WTC11 (cell line): ENCODE measurements at regions not wholly inside any gene's neighbourhood (a gene's known extent, or its start where the extent isn't known, plus 50 kb on each side); places are given as distances from the start of the nearest gene placed in this dataset.

Source experiments
- ATAC-seq: fragments of 200-7000 bp; cut with Tn5 transposase; 2 replicates; pipeline ENCODE4 v1.10.0; 2021; ENCODE audit warnings: mild to moderate bottlenecking, moderate library complexity
- CTCF ChIA-PET: fragments of 300-600 bp; sonication (Branson Sonifier 250); formaldehyde crosslinking; loops from one replicate; lab custom pipeline; 2021; ENCODE audit warnings: antibody characterized with exemption; lab: Charles Lee
- POLR2A ChIA-PET: fragments of 350-600 bp; sonication (Branson Sonifier 250); formaldehyde crosslinking; loops from one replicate; lab custom pipeline; 2021; ENCODE audit warnings: antibody characterized with exemption; lab: Charles Lee
- DNase-seq: peaks from one replicate; pipeline ENCODE4 v3.0.0; 2021; ENCODE audit warnings: low spot score
- H3K27ac Mint-ChIP-seq: 2 replicates; pipeline ENCODE4 v1.8.0; 2021; ENCODE audit warnings: mixed read lengths
- H3K27me3 Mint-ChIP-seq: 2 replicates; pipeline ENCODE4 v1.8.0; 2021; ENCODE audit warnings: low read depth, mild to moderate bottlenecking, moderate library complexity, mixed read lengths
- H3K36me3 Mint-ChIP-seq: 2 replicates; pipeline ENCODE4 v1.8.0; 2021; ENCODE audit warnings: mixed read lengths
- H3K4me1 Mint-ChIP-seq: 2 replicates; pipeline ENCODE4 v1.8.0; 2022; ENCODE audit warnings: mixed read lengths
- H3K4me3 Mint-ChIP-seq: 2 replicates; pipeline ENCODE4 v1.8.0; 2021; ENCODE audit warnings: mild to moderate bottlenecking, moderate library complexity, mixed read lengths
- H3K9me3 Mint-ChIP-seq: 2 replicates; pipeline ENCODE4 v1.8.0; 2021; ENCODE audit warnings: mixed read lengths
- ATF1 ChIP-seq: sonication (generic); formaldehyde crosslinking; IDR thresholded peaks from 2 replicates; pipeline ENCODE4 v1.8.1; 2023; ENCODE audit warnings: mild to moderate bottlenecking, moderate library complexity, missing genetic modification reagents
- CREM ChIP-seq: sonication (generic); formaldehyde crosslinking; IDR thresholded peaks from 2 replicates; pipeline ENCODE4 v1.8.1; 2022; ENCODE audit warnings: mild to moderate bottlenecking, missing genetic modification reagents, moderate library complexity
- EMX1 ChIP-seq: fragments of 250-450 bp; sonication (Bioruptor Pico); IDR thresholded peaks from 2 replicates; pipeline ENCODE4 v1.8.0; 2021; ENCODE audit warnings: mild to moderate bottlenecking
- ESRRA ChIP-seq: sonication (generic); formaldehyde crosslinking; IDR thresholded peaks from 2 replicates; pipeline ENCODE4 v1.8.1; 2022; ENCODE audit warnings: mild to moderate bottlenecking, missing genetic modification reagents, borderline replicate concordance
- ETV6 ChIP-seq: sonication (generic); formaldehyde crosslinking; IDR thresholded peaks from 2 replicates; pipeline ENCODE4 v1.8.1; 2022; ENCODE audit warnings: mild to moderate bottlenecking, missing genetic modification reagents
- GABPB1 ChIP-seq: sonication (generic); formaldehyde crosslinking; IDR thresholded peaks from 2 replicates; pipeline ENCODE4 v1.8.1; 2023; ENCODE audit warnings: mild to moderate bottlenecking, missing genetic modification reagents
- IRF2 ChIP-seq: sonication (generic); formaldehyde crosslinking; IDR thresholded peaks from 2 replicates; pipeline ENCODE4 v1.8.0; 2022; ENCODE audit warnings: low read depth, missing genetic modification reagents, borderline replicate concordance
- SMAD4 ChIP-seq: sonication (generic); formaldehyde crosslinking; IDR thresholded peaks from 2 replicates; pipeline ENCODE4 v1.8.0; 2022; ENCODE audit warnings: mild to moderate bottlenecking, missing genetic modification reagents
- SOX15 ChIP-seq: fragments of 250-450 bp; sonication (Bioruptor Pico); IDR thresholded peaks from 2 replicates; pipeline ENCODE4 v1.9.0; 2021; ENCODE audit warnings: mild to moderate bottlenecking
- TP53 ChIP-seq: sonication (generic); formaldehyde crosslinking; IDR thresholded peaks from 2 replicates; pipeline ENCODE4 v1.8.1; 2023; ENCODE audit warnings: mild to moderate bottlenecking, missing genetic modification reagents
- ZBTB21 ChIP-seq: sonication (generic); formaldehyde crosslinking; IDR thresholded peaks from 2 replicates; pipeline ENCODE4 v1.8.1; 2023; ENCODE audit warnings: mild to moderate bottlenecking, missing genetic modification reagents, borderline replicate concordance
- ZNF138 ChIP-seq: sonication (generic); formaldehyde crosslinking; conservative IDR thresholded peaks from 2 replicates; pipeline ENCODE4 v1.8.1; 2022; ENCODE audit warnings: mild to moderate bottlenecking, moderate library complexity, missing genetic modification reagents
- TF ChIP-seq, protein P1 (sequence below): sonication (generic); formaldehyde crosslinking; IDR thresholded peaks from 2 replicates; pipeline ENCODE4 v1.8.1; 2022; ENCODE audit warnings: mild to moderate bottlenecking, missing genetic modification reagents, moderate library complexity, borderline replicate concordance
- TF ChIP-seq, protein P2 (sequence below): sonication (generic); formaldehyde crosslinking; IDR thresholded peaks from 2 replicates; pipeline ENCODE4 v1.8.0; 2023; ENCODE audit warnings: missing genetic modification reagents, mild to moderate bottlenecking, borderline replicate concordance
- TF ChIP-seq, protein P3 (sequence below): sonication (generic); formaldehyde crosslinking; IDR thresholded peaks from 2 replicates; pipeline ENCODE4 v1.8.1; 2022; ENCODE audit warnings: low read depth, missing genetic modification reagents, borderline replicate concordance
- TF ChIP-seq, protein P4 (sequence below): sonication (generic); formaldehyde crosslinking; IDR thresholded peaks from 2 replicates; pipeline ENCODE4 v1.8.0; 2022; ENCODE audit warnings: missing genetic modification reagents

DNA sequence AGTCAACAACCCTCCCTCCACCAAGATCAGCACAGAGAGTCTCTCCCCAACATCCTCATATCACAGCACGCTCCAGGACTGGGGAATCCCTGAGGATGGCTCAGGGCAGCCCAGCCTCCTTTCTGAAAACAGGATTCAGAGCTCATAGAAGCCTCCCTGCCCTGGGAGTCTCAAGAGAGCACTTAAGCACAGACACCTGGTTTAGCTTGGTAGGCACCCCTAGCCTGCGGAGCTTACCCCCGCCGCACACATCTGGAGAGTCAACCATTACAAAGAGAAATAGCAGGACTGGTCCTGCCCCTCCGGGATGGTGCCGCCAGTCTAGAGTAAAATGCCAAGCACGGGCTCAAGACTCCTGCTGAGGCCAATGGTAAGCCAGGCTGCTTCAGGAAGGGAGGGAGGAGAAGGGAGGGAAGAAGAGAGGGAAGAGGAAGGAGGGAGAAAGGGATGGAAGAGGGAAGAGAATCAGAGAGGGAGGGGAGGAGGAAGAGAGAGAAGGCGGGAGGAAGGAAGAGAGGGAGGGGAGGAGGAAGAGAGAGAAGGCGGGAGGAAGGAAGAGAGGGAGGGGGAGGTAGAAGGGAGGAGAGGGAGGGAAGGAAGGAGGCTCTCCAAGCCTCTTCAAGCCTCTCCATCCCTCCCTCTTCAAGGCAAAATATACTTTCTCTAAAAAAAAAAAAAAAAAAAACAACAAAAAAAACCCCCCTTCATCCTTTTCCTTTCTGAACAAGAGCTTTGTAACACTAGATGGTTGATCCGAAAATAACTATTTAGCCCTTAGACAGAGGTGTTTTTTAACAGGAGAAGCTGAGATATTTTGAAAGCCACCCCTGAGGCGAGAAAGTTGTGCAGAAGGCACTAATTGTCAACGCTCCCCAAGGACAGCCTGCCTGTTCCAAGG is 278.6 kb upstream of the TLE3 start:
- ChIA-PET CTCF (interaction anchor here (0.5 to 3.5 kb wide), 11 partner anchors 13 to 1116 kb away, joined by 3 to 14 read pairs (median 3); no protein-coding TSS in a partner anchor), POLR2A (interaction anchor here (0.6 to 0.9 kb wide), 3 partner anchors 76 to 329 kb away, joined by 3 to 5 read pairs (median 3); no protein-coding TSS in a partner anchor)
- Mint-ChIP-seq H3K27me3 (peaks cover 7% of the 10 kb centered on the region; the same call in 1 of the 2 replicates), H3K9me3 (peaks cover 12% of the 10 kb centered on the region; the same call in 1 of the 2 replicates), H3K27ac (no peak overlapping the region), H3K36me3 (no peaks in the 10 kb centered on the region), H3K4me3 (peak overlapping the region; percentile 80), H3K4me1 (peaks cover 34% of the 10 kb centered on the region)
- no peak for DNase-seq
- peak; percentile 52 for ATAC-seq
- peak; percentile 83 for TF ChIP-seq ETV6 (CRISPR knock-in tag)
- no peak for TF ChIP-seq ZNF138
- TF ChIP-seq ZBTB21 (CRISPR knock-in tag) = no peak

DNA sequence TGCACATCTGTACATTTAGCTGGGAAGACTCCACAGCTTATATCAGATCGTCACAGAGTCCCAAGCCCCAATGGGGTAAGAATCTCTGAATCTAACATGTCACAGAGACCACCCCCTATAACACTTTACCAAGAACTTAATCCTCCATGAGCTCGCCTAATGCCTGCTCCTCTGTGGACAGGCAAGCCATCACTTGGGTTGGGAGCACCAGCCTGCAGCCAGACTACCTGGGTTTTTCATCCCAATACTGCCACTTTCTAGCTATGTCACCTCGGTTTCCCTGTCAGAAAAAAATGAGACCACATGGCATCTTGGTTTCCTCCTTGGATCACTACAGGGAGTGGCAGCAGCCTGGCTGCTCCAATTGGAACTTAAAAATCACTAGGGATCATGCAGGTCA is 277.9 kb upstream of the TLE3 start:
- Mint-ChIP-seq H3K9me3 (peaks cover 12% of the 10 kb centered on the region; the same call in 1 of the 2 replicates), H3K27ac (no peak overlapping the region), H3K27me3 (peaks cover 7% of the 10 kb centered on the region; the same call in 1 of the 2 replicates), H3K4me3 (peak overlapping the region; percentile 80), H3K4me1 (peaks cover 34% of the 10 kb centered on the region), H3K36me3 (no peaks in the 10 kb centered on the region)
- POLR2A ChIA-PET = no interaction called here
- TF ChIP-seq, protein P1, sequence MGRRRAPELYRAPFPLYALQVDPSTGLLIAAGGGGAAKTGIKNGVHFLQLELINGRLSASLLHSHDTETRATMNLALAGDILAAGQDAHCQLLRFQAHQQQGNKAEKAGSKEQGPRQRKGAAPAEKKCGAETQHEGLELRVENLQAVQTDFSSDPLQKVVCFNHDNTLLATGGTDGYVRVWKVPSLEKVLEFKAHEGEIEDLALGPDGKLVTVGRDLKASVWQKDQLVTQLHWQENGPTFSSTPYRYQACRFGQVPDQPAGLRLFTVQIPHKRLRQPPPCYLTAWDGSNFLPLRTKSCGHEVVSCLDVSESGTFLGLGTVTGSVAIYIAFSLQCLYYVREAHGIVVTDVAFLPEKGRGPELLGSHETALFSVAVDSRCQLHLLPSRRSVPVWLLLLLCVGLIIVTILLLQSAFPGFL = no peak
- TF ChIP-seq, protein P2, sequence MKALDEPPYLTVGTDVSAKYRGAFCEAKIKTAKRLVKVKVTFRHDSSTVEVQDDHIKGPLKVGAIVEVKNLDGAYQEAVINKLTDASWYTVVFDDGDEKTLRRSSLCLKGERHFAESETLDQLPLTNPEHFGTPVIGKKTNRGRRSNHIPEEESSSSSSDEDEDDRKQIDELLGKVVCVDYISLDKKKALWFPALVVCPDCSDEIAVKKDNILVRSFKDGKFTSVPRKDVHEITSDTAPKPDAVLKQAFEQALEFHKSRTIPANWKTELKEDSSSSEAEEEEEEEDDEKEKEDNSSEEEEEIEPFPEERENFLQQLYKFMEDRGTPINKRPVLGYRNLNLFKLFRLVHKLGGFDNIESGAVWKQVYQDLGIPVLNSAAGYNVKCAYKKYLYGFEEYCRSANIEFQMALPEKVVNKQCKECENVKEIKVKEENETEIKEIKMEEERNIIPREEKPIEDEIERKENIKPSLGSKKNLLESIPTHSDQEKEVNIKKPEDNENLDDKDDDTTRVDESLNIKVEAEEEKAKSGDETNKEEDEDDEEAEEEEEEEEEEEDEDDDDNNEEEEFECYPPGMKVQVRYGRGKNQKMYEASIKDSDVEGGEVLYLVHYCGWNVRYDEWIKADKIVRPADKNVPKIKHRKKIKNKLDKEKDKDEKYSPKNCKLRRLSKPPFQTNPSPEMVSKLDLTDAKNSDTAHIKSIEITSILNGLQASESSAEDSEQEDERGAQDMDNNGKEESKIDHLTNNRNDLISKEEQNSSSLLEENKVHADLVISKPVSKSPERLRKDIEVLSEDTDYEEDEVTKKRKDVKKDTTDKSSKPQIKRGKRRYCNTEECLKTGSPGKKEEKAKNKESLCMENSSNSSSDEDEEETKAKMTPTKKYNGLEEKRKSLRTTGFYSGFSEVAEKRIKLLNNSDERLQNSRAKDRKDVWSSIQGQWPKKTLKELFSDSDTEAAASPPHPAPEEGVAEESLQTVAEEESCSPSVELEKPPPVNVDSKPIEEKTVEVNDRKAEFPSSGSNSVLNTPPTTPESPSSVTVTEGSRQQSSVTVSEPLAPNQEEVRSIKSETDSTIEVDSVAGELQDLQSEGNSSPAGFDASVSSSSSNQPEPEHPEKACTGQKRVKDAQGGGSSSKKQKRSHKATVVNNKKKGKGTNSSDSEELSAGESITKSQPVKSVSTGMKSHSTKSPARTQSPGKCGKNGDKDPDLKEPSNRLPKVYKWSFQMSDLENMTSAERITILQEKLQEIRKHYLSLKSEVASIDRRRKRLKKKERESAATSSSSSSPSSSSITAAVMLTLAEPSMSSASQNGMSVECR (CRISPR knock-in tag) = no peak
- TF ChIP-seq GABPB1 (CRISPR knock-in tag) = no peak
- TF ChIP-seq IRF2 = no peak
- no peak for TF ChIP-seq EMX1
- TF ChIP-seq TP53 (CRISPR knock-in tag) = no peak
- no peak for TF ChIP-seq SOX15 (CRISPR knock-in tag)
- TF ChIP-seq SMAD4 (CRISPR knock-in tag) = no peak
- TF ChIP-seq, protein P3, sequence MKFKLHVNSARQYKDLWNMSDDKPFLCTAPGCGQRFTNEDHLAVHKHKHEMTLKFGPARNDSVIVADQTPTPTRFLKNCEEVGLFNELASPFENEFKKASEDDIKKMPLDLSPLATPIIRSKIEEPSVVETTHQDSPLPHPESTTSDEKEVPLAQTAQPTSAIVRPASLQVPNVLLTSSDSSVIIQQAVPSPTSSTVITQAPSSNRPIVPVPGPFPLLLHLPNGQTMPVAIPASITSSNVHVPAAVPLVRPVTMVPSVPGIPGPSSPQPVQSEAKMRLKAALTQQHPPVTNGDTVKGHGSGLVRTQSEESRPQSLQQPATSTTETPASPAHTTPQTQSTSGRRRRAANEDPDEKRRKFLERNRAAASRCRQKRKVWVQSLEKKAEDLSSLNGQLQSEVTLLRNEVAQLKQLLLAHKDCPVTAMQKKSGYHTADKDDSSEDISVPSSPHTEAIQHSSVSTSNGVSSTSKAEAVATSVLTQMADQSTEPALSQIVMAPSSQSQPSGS (CRISPR knock-in tag) = no peak
- TF ChIP-seq ATF1 (CRISPR knock-in tag) = no peak
- no peak for TF ChIP-seq CREM (CRISPR knock-in tag)
- TF ChIP-seq, protein P4, sequence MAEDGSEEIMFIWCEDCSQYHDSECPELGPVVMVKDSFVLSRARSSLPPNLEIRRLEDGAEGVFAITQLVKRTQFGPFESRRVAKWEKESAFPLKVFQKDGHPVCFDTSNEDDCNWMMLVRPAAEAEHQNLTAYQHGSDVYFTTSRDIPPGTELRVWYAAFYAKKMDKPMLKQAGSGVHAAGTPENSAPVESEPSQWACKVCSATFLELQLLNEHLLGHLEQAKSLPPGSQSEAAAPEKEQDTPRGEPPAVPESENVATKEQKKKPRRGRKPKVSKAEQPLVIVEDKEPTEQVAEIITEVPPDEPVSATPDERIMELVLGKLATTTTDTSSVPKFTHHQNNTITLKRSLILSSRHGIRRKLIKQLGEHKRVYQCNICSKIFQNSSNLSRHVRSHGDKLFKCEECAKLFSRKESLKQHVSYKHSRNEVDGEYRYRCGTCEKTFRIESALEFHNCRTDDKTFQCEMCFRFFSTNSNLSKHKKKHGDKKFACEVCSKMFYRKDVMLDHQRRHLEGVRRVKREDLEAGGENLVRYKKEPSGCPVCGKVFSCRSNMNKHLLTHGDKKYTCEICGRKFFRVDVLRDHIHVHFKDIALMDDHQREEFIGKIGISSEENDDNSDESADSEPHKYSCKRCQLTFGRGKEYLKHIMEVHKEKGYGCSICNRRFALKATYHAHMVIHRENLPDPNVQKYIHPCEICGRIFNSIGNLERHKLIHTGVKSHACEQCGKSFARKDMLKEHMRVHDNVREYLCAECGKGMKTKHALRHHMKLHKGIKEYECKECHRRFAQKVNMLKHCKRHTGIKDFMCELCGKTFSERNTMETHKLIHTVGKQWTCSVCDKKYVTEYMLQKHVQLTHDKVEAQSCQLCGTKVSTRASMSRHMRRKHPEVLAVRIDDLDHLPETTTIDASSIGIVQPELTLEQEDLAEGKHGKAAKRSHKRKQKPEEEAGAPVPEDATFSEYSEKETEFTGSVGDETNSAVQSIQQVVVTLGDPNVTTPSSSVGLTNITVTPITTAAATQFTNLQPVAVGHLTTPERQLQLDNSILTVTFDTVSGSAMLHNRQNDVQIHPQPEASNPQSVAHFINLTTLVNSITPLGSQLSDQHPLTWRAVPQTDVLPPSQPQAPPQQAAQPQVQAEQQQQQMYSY (CRISPR knock-in tag) = no peak
- TF ChIP-seq ESRRA (CRISPR knock-in tag) = no peak
- CTCF ChIA-PET = interaction anchor here (0.5 to 3.5 kb wide), 5 partner anchors 13 to 910 kb away, joined by 3 to 14 read pairs (median 5); no protein-coding TSS in a partner anchor
- ATAC-seq (no peak), DNase-seq (no peak)
